HL-60 (cell line): ENCODE measurements at regions not wholly inside any gene's neighbourhood (a gene's known extent, or its start where the extent isn't known, plus 50 kb on each side); places are given as distances from the start of the nearest gene placed in this dataset.

Experiments
- CTCF ChIP-seq: IDR thresholded peaks from one replicate; pipeline ENCODE4 v1.5.1; 2011; ENCODE audit warnings: low read length, control low read depth, inconsistent platforms; ENCODE audit not compliant: insufficient read depth
- GABPA ChIP-seq: IDR thresholded peaks from 2 replicates; pipeline ENCODE4 v1.6.1; 2012; ENCODE audit warnings: low read depth
- POLR2AphosphoS5 ChIP-seq: IDR thresholded peaks from 2 replicates; pipeline ENCODE4 v1.6.1; 2012; ENCODE audit warnings: low read depth

- TF ChIP-seq CTCF (no peak), POLR2AphosphoS5 (no peak), GABPA (no peak)
These were observed 365.1 kb upstream of the PRR16 start for GRCh38 chr5:120098902-120099535.
